Ovary (tissue), 3 donors: ENCODE measurements at regions not wholly inside any gene's neighbourhood (a gene's known extent, or its start where the extent isn't known, plus 50 kb on each side); places are given as distances from the start of the nearest gene placed in this dataset.

Source experiments
- CTCF ChIP-seq, 3 donors: fragments of 450-650 bp in 2 of 3; fragments of 200-600 bp in 1 of 3; IDR thresholded peaks; one replicate each; pipeline versions ENCODE4 v1.5.1 to v1.8.0; 2016 to 2022; ENCODE audit warnings: antibody characterized with exemption in 3 of 3, mild to moderate bottlenecking in 1 of 3
- EP300 ChIP-seq: sonication (generic); formaldehyde crosslinking; IDR thresholded peaks from one replicate; pipeline ENCODE4 v1.6.1; 2017; ENCODE audit warnings: antibody characterized with exemption
- POLR2A ChIP-seq: fragments of 450-650 bp; IDR thresholded peaks from one replicate; pipeline ENCODE4 v1.6.1; 2017; ENCODE audit warnings: antibody characterized with exemption, mild to moderate bottlenecking, moderate library complexity
- donor health status: DM: no; HTN: no; CAD: no.

- TF ChIP-seq POLR2A: no peak
- TF ChIP-seq CTCF (IDR thresholded peaks at IDR 0.05): no peak
- no peak for TF ChIP-seq EP300
Observed at GRCh38 chr2:103219398-103219797, 457.6 kb downstream of the TMEM182 start.
